ENCODE measurements at regions not wholly inside any gene's neighbourhood (a gene's known extent, or its start where the extent isn't known, plus 50 kb on each side); places are given as distances from the start of the nearest gene placed in this dataset.

DNA sequence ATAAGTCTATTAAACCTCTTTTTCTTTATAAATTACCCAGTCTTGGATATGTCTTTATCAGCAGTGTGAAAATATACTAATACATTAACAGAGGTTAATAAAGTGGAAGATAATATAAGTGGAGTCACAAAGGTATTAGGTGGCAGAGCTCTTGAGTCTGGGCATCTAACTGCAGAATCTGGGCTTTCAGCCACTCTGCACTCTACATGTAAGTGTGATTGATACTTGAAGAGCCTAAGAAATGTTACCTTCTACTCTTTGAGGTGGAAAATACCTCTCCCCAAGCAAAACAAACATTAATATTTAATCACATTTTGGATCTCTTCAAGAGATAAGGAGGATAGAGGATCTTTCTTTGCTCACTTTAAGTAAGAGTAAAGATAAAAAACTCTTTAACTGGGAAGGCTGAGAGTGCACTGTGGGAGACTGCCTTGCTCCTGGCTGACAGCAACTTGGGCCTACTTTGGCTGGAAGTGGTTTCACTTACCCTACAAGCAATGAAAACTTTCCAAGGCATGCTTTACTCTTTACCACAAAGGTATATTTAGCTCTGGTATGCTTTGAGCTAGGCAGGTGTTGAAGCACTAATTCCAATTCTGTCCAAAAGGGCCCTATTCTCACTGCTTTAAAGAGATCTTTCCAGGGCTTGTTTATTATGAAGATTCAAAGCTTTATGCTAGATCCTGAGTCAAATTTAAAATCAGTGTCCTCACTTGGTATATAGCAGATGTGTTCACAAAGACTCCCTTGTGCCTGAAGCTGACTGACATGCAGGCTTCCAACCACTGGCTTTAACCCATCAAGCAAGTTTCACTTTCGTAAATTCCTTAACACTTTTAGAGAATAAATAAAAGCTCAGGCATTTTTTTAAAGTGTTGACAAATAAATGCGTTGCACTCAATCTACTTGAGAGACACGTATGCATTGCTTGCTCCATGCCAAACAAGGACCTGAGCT lies 245.3 kb upstream of the ZP4 start:
- TF ChIP-seq CTCF (IDR thresholded peaks at IDR 0.05; ENCODE audit: borderline replicate concordance, extremely low read depth, low read length, poor library complexity, severe bottlenecking) (no peak), EZH2 (IDR thresholded peaks at IDR 0.05; ENCODE audit: borderline replicate concordance, low read depth, low read length, severe bottlenecking) (no peak)

Data from DND-41 (cell line).